Stimulated activated CD4-positive, alpha-beta T cell treated with anti-CD3 and anti-CD28 coated beads, Interleukin-1b, Interleukin-23, amount 100 ng/mL, for 4 hours (primary cell): ENCODE measurements at regions not wholly inside any gene's neighbourhood (a gene's known extent, or its start where the extent isn't known, plus 50 kb on each side); places are given as distances from the start of the nearest gene placed in this dataset.

ENCODE experiments used
- DNase-seq, 2 donors: peaks; one replicate each; pipeline ENCODE4 v3.0.0-alpha.2; 2020; ENCODE audit warnings: low read depth in 2 of 2

DNA sequence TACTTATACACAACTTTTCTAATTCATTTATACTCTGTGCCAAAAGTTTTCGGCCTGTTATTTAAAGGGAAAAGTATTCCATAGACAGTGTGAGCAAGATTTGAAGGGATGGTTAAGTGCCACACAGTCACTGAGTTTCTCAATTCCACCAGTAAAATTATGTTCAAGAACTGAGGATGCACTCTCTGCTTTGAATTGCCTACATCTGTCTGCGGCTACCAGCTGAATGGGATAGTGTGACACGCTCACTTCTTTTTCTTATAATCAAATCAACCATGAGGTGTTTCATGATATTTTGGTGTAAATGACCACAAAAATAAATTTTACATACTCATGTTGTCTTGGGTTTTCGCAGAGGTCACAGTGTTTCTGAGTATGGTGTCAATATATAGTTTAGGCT lies 218.4 kb upstream of the TMEM161B start:
- no peak for DNase-seq

DNA sequence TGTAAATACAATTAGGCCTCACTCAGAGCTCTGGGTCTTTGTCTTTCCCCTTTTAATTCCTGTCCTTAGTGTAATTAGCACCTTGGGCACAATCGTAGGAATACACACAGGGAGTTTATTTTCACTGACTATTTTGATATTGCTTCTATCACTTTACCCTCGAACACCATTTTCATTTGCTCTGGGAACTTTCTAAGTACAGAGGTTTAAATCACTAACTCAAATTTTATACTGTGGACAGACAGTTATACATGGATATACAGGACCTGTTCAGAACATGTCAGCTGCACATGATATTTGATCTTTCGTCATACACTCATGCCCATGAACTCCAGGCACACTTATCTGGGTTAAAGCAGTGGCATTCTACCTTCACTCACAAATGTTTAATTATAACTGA lies 217.8 kb upstream of the TMEM161B start:
- DNase-seq: no peak

DNA sequence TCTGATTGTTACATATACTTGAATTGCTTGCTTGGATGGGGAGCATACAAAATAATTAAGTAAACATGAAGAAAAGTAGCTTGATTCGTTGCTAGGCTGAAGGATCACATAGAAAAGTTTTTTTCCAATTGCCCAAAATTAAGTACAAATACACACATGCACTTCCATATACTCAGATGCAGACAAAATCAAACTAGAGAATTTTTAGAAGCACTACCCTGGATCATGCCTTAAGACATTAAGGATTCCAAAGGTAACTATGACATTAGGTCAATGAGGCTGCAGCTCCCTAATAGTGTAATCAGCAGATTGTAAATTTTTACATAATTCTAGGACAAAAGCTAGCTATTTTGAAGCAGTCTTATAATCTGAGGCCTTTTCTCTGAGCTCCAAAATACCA lies 216.9 kb upstream of the TMEM161B start:
- DNase-seq: no peak

DNA sequence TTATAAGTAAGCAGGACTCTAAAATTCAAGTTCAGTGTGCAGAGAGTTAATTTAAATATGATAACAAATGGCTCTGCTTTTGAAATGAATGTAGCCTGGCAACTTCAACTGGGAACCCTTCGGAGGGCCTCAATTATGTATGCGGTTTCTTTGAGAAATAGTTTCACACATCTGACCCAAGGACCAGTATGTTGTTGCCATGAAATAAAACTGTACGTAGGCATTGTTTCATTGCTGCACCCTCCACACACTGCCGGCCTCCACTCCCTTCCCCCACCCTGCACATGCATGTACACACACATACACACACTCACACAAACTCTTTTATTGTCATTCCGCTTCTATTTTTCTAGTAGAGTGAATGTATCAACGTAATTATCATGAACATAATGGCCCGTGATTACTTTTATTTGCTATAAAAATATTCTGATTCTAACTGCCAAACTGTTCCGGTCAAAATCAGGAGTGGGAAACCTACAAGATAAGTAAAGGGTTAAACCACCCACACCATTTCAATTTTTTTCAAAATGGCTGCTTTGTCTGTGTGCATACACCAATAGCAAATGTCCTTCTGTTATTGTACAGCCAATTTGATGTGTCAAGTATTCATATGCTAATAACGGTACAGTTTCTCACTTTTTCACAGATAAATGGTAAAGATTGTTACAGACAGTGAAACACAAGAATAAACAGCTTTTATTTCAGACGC lies 215.5 kb upstream of the TMEM161B start:
- DNase-seq: no peak

DNA sequence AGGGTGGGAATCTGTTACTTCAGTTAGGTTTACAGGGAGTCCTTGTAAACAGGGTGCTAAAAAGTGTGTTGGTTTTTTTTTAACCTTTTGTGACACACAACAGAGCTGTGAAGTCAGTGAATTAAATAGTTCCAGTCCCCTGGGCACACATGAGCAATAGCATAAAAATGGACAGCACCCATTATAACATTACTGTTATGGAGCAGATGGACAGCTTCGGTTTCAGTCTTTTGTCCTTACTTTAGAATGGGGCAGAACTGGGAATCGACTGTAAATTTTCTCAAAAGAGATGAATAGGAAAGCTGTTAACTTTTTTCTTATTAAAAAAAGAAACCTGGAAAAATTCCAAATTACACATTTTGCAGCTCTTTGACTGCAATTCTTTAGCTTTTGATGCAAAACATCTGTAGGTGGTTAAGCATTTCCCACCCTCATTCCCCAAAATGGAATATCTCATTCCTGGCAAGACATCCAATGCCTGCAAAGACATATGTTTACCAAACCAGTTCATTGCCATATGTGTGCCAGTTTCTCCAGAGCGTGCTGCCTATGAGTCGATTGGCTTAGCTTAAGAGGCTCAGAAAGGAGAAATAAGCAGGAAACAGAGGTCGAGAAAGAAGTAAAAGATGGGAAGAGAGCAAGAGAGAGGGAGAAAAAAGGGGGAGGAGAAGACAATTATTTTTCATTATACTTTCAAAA lies 212.3 kb upstream of the TMEM161B start:
- no peak for DNase-seq

DNA sequence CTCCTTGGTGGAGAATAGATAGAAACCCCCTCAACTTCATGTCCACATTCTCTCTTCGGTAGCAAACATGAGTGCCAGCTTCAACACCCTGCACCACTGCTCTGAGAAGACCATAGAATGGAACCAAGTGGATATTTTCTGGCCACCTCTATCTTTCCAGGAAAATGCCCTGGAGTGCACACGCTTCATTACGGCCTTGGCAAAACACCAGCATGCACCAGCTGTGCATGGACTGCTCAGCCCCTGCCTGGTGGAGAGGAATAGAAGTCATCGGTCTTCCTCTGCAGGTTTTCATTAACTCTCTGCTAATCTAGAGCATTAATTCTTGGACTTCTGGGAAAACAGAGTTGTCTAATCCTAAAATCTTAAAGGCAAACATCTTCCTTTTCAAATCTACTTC lies 211.6 kb upstream of the TMEM161B start:
- DNase-seq: no peak

DNA sequence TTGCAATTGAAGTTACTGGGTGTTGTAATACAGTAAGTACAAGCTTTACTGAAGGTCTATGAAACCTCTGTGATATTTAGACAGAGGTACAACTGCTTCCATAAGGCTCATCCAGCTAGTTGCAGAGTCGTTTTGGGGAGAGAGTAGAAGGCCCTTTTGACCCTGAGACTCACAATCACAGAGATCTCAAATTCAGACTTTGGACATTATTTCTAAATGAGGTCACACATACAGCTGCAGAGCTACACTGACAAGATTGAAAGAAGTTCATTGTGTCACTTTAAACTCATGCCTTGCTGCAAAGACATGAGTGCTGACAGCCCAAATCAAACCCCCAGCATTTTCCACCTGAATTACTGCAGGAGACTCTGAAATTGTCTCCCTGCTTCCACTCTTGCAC lies 205.9 kb upstream of the TMEM161B start:
- no peak for DNase-seq

DNA sequence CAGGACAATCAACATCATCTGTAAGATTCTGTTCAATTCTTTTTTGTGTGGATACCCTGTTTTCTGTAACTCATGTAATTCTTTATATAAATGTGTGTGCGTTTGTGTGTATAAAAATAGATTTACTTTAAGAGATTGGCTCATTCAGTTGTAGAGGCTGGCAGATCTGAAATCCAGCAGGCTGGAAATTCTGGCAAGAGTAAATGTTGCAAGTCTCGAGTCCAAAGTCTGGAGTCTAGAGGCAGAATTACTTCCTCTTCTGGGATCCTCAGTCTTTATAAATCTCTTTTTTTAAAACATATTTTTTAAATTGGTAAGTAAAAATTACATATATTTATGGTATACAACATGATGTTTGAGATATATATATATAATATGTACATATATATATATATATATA lies 202.1 kb upstream of the TMEM161B start:
- DNase-seq: no peak

DNA sequence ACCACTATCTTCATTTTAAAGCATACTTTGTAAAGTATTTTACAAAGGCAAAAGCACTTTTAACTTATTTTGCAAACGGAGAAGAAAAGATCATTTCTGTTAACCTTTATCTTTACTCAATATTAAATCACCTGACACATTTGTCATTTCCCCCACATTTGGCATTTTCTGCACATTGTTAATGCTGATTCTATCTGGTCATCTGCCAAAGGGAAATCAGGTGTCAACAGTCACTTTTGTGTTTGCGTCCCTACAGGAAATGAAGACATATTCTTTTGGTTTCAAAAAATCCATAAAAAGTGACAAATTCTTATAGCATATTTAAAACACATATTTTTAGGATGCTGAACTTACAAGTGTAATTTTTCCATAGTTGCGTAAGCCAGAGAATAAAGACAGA lies 191.3 kb upstream of the TMEM161B start:
- no peak for DNase-seq

DNA sequence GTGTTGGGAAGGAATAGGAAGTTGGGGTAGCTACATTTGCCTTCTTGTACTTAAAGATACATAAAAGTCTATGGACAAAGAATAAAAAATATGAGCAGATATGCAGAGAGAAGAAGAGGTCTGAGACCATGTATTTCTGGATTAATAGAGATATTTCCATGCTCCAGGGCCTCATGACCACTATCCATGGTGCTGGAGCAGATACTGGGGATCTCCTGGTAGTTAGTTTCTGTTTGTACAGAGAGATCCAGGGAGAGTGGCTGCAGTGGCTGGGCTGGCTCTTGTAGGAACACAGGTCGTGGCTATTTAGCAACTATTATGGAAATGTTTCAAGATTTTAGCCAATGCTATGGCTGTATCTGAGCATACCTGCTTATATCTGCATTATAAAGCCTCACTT lies 184.2 kb upstream of the TMEM161B start:
- DNase-seq: no peak

DNA sequence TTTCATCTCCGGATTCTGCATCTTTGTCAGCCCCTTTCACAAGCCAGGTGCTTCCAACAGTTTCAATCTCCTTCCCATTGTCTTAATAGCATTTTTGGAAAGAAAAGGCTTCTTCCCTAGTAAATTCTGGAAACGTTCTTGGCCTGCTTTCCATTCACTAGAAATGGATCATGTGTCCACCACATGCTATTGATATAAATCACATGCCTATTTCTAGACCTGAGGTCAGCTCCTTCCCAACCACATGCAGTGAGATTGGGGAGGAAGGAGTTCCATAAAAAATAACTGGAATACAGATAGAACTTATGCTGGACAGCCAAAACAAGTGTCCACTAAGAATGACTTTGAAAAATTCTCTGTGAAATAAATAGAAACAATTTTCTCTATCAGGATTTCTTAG lies 181.6 kb upstream of the TMEM161B start:
- DNase-seq: no peak

DNA sequence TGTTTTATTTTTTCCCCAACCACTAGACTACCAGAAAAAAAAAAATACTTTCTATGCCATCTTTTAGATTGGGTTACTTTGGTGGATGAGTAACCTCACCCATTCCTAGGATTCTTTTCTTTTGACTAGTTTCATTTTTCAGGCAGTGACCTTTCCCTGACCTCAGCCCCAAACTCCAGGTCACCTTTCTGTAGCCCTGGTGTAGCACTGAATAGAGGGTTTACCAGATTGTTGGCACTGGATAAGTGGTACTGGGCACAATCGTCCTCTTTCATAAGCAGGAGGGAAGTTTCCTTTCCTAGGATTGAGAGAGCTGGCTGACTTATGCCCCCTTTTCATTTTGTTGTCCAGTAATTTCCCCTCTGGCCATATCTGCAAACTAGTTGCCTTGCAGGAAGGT lies 169.4 kb upstream of the TMEM161B start:
- no peak for DNase-seq

DNA sequence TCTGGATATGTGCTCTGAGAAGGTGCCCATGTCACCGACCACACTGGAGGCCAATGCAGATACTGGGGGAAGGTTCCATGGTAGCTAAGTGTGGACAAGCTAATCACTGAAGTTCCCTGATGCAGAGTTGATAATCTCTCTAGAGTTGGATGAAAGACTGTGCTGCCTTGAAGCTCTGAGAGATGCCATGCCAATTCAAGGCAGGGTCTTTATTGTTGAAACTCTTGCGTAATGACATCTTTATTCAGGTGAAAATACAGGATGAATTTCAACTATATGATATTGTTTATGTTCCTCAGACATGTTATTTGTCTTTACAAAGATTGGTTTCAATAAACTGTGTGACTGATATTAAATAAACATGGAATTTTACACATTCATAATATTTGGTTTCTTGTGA lies 167.6 kb upstream of the TMEM161B start:
- DNase-seq: no peak

DNA sequence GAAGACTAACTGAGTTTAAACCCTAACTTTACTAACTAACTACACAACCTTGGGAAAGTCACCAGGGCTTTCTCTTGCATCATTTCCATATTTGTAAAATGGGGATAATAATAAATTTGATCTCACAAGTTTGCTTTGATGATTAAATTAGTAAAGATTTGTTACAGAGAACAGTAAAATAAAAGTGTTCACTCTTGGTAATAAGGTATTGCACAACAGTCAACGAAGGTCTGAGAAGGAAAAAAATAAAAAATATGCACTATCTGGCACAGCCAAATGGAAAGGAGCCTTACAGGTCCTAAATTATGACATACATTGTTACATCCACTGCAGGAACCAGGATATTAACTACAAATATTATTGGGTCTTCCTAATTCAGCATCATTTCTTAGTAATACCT lies 160.0 kb upstream of the TMEM161B start:
- DNase-seq: no peak

DNA sequence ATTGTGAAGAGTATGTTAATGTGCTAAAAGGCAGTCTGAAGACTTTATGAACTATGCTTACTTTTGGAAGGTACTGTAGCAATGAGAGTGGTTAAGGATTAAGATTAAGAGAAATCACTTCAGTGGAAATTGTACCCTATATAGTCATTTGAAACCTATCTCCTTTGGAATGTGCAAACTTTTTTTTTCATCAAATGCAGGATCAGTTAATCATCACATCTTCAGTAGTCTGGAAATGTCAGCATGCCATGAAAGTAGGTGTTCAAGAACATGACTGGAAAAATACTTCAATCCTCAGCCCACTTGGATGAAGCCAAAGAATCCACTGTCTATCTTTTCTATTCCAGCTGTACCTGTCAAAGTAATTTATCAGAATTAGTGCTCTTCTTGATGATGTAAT lies 157.8 kb upstream of the TMEM161B start:
- no peak for DNase-seq

DNA sequence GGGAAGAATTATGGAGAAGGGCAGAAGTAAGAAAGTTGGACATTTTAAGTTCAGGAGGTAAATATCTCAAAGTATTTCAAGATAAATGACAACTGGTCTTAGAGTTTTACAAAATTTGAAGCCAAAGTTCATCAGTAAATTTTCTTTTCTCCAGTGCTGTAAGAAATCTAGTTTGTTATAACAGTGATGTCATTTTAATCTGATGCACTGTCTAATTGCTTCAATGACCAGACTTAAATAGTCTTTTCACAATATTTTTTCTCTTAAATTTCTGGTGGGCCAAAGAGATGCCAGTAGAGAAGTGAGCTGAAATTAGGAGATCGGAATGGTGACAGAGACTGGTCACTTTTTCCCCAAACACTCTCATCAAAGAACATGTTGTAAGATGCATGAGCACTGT lies 156.5 kb upstream of the TMEM161B start:
- DNase-seq: no peak

DNA sequence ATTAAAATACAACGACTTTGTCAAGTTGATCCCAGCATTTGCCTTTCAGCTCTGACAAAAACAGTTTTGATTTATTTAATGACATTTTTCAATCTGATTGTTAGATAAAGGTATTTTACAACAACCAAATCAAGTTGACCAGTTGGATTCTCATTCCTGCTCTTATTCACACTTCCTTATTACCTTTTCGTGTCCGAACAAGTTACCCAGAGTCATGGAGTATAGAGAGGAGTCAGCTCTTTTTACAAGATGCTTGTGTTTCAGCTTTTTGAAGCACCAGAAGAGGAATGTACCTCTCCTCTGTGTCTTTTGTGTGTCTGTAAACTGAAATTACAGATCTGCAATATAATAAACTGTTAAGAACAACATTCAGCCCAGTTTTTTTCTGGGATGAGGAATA lies 151.3 kb upstream of the TMEM161B start:
- no peak for DNase-seq

DNA sequence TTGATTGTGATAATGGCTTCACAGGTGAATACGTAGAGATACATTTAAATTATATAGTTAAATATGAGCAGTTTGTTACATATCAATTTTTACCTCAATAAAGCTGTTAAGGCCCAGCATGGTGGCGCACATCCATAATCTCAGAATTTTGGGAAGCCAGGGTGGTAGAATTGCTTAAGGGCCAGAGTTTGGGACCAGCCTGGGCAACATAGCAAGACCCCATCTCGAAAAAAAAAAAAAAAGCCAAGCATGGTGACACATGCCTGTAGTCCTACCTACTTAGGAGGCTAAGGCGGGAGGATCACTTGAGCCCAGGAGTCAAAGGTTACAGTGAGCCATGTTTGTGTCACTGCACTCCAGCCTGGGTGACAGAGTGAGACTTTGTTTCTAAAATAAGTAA lies 138.7 kb upstream of the TMEM161B start:
- no peak for DNase-seq

DNA sequence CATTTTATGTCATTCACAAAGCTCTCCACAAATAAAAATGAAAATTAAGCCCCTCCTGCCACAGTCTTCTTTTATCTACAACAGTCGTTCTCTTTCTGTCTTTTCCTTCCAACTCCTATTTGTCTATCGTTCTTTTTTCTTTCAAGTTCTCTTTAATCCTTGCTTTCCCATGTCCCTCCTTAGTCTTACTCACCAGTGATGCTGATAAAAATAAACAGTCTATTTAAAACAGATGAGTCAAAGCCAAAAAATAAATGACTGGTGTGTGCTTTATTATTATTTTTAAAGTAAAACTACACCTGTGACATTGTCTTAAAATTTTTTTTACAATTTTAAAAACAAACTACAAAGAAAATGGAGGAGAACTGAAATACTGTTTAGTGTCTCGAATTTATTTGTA lies 137.1 kb upstream of the TMEM161B start:
- DNase-seq: no peak

DNA sequence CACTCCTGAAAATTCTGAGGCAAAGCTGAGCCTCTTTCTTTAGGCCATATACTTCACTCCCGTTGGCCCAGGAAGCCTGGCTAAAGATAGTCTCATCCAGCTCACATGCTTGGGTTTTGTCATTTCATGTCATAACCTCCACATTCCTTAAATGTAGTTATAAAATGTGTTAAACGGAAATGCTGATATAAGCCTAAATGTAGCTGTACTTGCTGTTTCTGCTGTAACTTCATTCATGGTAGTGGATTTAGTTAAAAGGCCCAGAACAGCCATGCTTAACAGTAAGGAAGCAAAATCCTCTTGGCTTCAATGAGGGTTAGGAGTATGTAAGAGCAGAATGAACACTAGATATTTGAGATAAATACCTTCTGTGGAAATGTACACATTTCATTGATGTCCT lies 135.8 kb upstream of the TMEM161B start:
- DNase-seq: no peak

DNA sequence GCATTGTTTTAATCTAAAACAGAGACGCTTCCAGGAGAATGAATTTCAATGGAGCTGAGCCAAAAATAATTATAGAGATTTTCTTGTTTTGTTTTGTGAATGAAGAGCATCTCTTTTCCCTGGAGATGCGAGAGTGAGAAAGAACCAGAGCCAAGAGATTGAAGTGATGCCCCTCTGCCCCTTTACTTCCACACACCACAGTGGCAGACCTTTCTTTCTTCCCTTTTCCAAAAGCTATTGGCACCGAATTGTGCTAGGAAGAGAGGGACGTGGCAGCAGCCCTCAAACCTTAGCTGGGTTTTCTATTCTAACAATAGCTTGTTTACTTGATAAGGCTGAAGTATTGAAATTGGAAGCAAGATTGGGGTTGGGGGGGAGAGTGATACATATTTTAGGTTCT lies 133.0 kb upstream of the TMEM161B start:
- DNase-seq: no peak

DNA sequence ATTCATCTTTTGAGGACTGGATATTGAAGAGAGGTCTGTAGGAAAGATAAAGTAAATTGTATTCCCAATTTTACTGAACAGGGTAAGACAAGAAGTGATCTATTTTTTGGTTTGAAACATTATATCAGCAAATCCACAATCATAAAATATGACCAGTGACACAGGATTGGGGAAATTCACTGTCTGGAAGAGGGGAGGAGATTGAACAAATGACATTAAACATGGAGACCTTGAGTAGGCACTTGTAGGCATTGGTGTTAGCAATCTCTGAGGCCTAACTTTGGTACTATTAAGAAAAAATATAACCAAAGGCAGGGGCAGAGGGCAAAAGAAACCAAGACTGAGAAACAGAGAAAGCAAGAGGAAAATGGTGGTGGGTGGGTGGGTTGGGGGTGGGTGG lies 132.6 kb upstream of the TMEM161B start:
- DNase-seq: no peak

DNA sequence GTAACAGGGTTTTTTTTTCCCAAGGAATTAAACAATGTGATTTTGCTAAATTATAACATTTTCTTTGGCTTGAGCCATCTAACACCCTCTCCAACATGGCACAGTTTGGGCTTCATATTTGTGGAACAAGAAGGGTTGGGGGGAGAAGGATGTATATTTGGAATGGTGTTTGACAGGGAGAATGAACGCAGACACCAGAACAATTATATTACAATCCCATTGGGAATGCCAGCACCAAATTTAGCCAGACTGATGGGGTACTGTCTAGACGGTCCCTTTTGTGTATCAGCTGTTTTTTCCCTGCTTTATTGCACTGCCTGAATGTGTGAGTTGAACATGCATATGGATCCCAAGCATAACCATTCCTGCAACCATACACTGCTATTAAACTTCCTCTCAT lies 130.9 kb upstream of the TMEM161B start:
- no peak for DNase-seq

DNA sequence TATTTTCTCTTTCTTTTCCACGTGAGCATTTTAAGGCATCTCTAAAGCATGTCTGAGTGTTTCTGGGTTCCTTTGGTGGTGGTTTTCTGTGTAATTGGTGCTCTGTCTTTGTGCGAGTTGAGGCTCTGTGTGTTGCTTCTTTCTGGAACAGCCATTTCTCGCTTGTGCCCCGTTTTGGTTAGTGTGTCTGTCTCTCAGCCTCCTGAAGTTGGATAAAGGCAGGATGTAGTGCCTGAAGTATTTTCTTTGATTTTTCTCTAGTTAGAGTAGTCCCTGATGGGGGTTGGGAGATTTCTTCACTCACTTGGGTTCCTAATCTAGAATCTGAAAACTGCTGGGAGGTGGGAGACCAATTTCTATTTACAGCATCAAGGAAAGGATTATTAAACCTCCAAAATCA lies 129.7 kb upstream of the TMEM161B start:
- no peak for DNase-seq
